Activated CD8-positive, alpha-beta T cell treated with anti-CD3 and anti-CD28 coated beads, Interleukin-2, amount 10 ng/mL, durations not matched to agents 7 days and 5 days (primary cell): ENCODE measurements at regions not wholly inside any gene's neighbourhood (a gene's known extent, or its start where the extent isn't known, plus 50 kb on each side); places are given as distances from the start of the nearest gene placed in this dataset.

Source experiments
- ATAC-seq: fragments of 150-1000 bp; cut with Tn5 transposase; one replicate; pipeline ENCODE4 v1.10.0; 2021; ENCODE audit warnings: moderate library complexity
- CTCF ChIA-PET: fragments of 350-600 bp; sonication (Branson Sonifier 250); formaldehyde crosslinking; loops from one replicate; lab custom pipeline; 2021; ENCODE audit warnings: antibody characterized with exemption; lab: Charles Lee
- POLR2A ChIA-PET: fragments of 350-600 bp; sonication (Branson Sonifier 250); formaldehyde crosslinking; loops from one replicate; lab custom pipeline; 2021; ENCODE audit warnings: antibody characterized with exemption; lab: Charles Lee
- DNase-seq: peaks from one replicate; pipeline ENCODE4 v3.0.0-alpha.2; 2020
- H3K27ac Mint-ChIP-seq: one replicate; pipeline ENCODE4 v1.8.0; 2021; ENCODE audit warnings: mild to moderate bottlenecking, mixed read lengths
- H3K27me3 Mint-ChIP-seq: one replicate; pipeline ENCODE4 v1.8.0; 2021; ENCODE audit warnings: low read depth, mixed read lengths
- H3K36me3 Mint-ChIP-seq: one replicate; pipeline ENCODE4 v1.8.0; 2021; ENCODE audit warnings: low read depth, mixed read lengths
- H3K4me1 Mint-ChIP-seq: one replicate; pipeline ENCODE4 v1.8.0; 2021; ENCODE audit warnings: low read depth, mixed read lengths
- H3K4me3 Mint-ChIP-seq: one replicate; pipeline ENCODE4 v1.8.0; 2021; ENCODE audit warnings: mild to moderate bottlenecking, mixed read lengths
- H3K9me3 Mint-ChIP-seq: one replicate; pipeline ENCODE4 v1.8.0; 2022; ENCODE audit warnings: mixed read lengths; ENCODE audit not compliant: insufficient read depth

- no peaks in the 10 kb centered on the region for H3K27me3 Mint-ChIP-seq
- H3K4me1 Mint-ChIP-seq: no peaks in the 10 kb centered on the region
- POLR2A ChIA-PET: no interaction called here
- CTCF ChIA-PET: no interaction called here
- DNase-seq (no peak), ATAC-seq (no peak)
- H3K27ac Mint-ChIP-seq: no peak overlapping the region
- no peak overlapping the region for H3K4me3 Mint-ChIP-seq
- H3K9me3 Mint-ChIP-seq: no peaks in the 10 kb centered on the region
- H3K36me3 Mint-ChIP-seq: no peaks in the 10 kb centered on the region
Observed at GRCh38 chr21:24112020-24112419, 1495.3 kb downstream of the MRPL39 start.

- no peaks in the 10 kb centered on the region for H3K4me1 Mint-ChIP-seq
- no peak overlapping the region for H3K4me3 Mint-ChIP-seq
- ChIA-PET CTCF (no interaction called here), POLR2A (no interaction called here)
- H3K27me3 Mint-ChIP-seq: no peaks in the 10 kb centered on the region
- no peak for ATAC-seq
- H3K36me3 Mint-ChIP-seq: no peaks in the 10 kb centered on the region
- no peak for DNase-seq
- no peak overlapping the region for H3K27ac Mint-ChIP-seq
- no peaks in the 10 kb centered on the region for H3K9me3 Mint-ChIP-seq
Observed at GRCh38 chr21:24110846-24111245, 1496.4 kb downstream of the MRPL39 start.

- ATAC-seq (no peak), DNase-seq (no peak)
- peaks cover 15% of the 10 kb centered on the region for H3K27me3 Mint-ChIP-seq
- no peaks in the 10 kb centered on the region for H3K36me3 Mint-ChIP-seq
- H3K9me3 Mint-ChIP-seq: no peaks in the 10 kb centered on the region
- no peak overlapping the region for H3K4me3 Mint-ChIP-seq
- H3K27ac Mint-ChIP-seq: no peak overlapping the region
- no peaks in the 10 kb centered on the region for H3K4me1 Mint-ChIP-seq
- CTCF ChIA-PET: no interaction called here
- POLR2A ChIA-PET: no interaction called here
Observed at GRCh38 chr21:24097181-24097580, 1510.1 kb downstream of the MRPL39 start.

GRCh38 chr21:24096651-24097050, 1510.6 kb downstream of the MRPL39 start:
- ChIA-PET CTCF (interaction anchor here (0.6 kb wide), 1 partner anchor 161 kb away, joined by 3 read pairs; no protein-coding TSS in a partner anchor), POLR2A (no interaction called here)
- ATAC-seq (no peak), DNase-seq (no peak)
- Mint-ChIP-seq H3K9me3 (no peaks in the 10 kb centered on the region), H3K4me3 (no peak overlapping the region), H3K27ac (no peak overlapping the region), H3K36me3 (no peaks in the 10 kb centered on the region), H3K27me3 (peaks cover 15% of the 10 kb centered on the region), H3K4me1 (no peaks in the 10 kb centered on the region)

GRCh38 chr21:24093032-24093431, 1514.2 kb downstream of the MRPL39 start:
- no peaks in the 10 kb centered on the region for H3K9me3 Mint-ChIP-seq
- H3K27ac Mint-ChIP-seq: no peak overlapping the region
- no peaks in the 10 kb centered on the region for H3K4me1 Mint-ChIP-seq
- H3K4me3 Mint-ChIP-seq: no peak overlapping the region
- DNase-seq: no peak
- ATAC-seq: no peak
- H3K27me3 Mint-ChIP-seq: peaks cover 7% of the 10 kb centered on the region
- H3K36me3 Mint-ChIP-seq: no peaks in the 10 kb centered on the region
- ChIA-PET CTCF (no interaction called here), POLR2A (no interaction called here)

GRCh38 chr21:24076179-24076578, 1531.1 kb downstream of the MRPL39 start:
- POLR2A ChIA-PET: no interaction called here
- H3K4me1 Mint-ChIP-seq: no peaks in the 10 kb centered on the region
- no peaks in the 10 kb centered on the region for H3K27me3 Mint-ChIP-seq
- CTCF ChIA-PET: interaction anchor here (0.7 to 1.0 kb wide), 2 partner anchors 31 to 108 kb away, joined by 3 read pairs; no protein-coding TSS in a partner anchor
- H3K36me3 Mint-ChIP-seq: no peaks in the 10 kb centered on the region
- no peaks in the 10 kb centered on the region for H3K9me3 Mint-ChIP-seq
- no peak overlapping the region for H3K27ac Mint-ChIP-seq
- no peak overlapping the region for H3K4me3 Mint-ChIP-seq
- DNase-seq: no peak
- no peak for ATAC-seq

- Mint-ChIP-seq H3K4me1 (peaks cover 4% of the 10 kb centered on the region), H3K4me3 (no peak overlapping the region), H3K9me3 (no peaks in the 10 kb centered on the region), H3K36me3 (no peaks in the 10 kb centered on the region), H3K27ac (no peak overlapping the region), H3K27me3 (no peaks in the 10 kb centered on the region)
- ChIA-PET CTCF (no interaction called here), POLR2A (no interaction called here)
- ATAC-seq (no peak), DNase-seq (no peak)
Observed at GRCh38 chr21:24055696-24056095, 1551.6 kb downstream of the MRPL39 start.

- CTCF ChIA-PET: no interaction called here
- no peaks in the 10 kb centered on the region for H3K36me3 Mint-ChIP-seq
- no peaks in the 10 kb centered on the region for H3K27me3 Mint-ChIP-seq
- no peak for DNase-seq
- peaks cover 22% of the 10 kb centered on the region for H3K4me1 Mint-ChIP-seq
- POLR2A ChIA-PET: no interaction called here
- H3K9me3 Mint-ChIP-seq: no peaks in the 10 kb centered on the region
- ATAC-seq: no peak
- no peak overlapping the region for H3K27ac Mint-ChIP-seq
- no peak overlapping the region for H3K4me3 Mint-ChIP-seq
Observed at GRCh38 chr21:24050231-24050630, 1557.0 kb downstream of the MRPL39 start.

- peaks cover 22% of the 10 kb centered on the region for H3K4me1 Mint-ChIP-seq
- H3K27me3 Mint-ChIP-seq: no peaks in the 10 kb centered on the region
- no peaks in the 10 kb centered on the region for H3K9me3 Mint-ChIP-seq
- ChIA-PET POLR2A (no interaction called here), CTCF (interaction anchor here (1.4 to 1.7 kb wide), 2 partner anchors 29 to 78 kb away, joined by 3 to 5 read pairs; no protein-coding TSS in a partner anchor)
- H3K36me3 Mint-ChIP-seq: no peaks in the 10 kb centered on the region
- H3K4me3 Mint-ChIP-seq: peak overlapping the region; percentile 31
- DNase-seq: no peak
- H3K27ac Mint-ChIP-seq: peak overlapping the region; percentile 89
- ATAC-seq: peak; percentile 63
Observed at GRCh38 chr21:24046829-24047443, 1560.3 kb downstream of the MRPL39 start.

- peak; percentile 55 for DNase-seq
- Mint-ChIP-seq H3K9me3 (no peaks in the 10 kb centered on the region), H3K27me3 (no peaks in the 10 kb centered on the region), H3K4me1 (peaks cover 20% of the 10 kb centered on the region), H3K4me3 (no peak overlapping the region), H3K27ac (no peak overlapping the region), H3K36me3 (no peaks in the 10 kb centered on the region)
- ChIA-PET CTCF (interaction anchor here (0.6 to 1.7 kb wide), 9 partner anchors 15 to 376 kb away, joined by 3 to 9 read pairs (median 3); no protein-coding TSS in a partner anchor), POLR2A (no interaction called here)
- no peak for ATAC-seq
Observed at GRCh38 chr21:24045775-24046215, 1561.5 kb downstream of the MRPL39 start.

- CTCF ChIA-PET: interaction anchor here (0.6 to 1.7 kb wide), 9 partner anchors 15 to 376 kb away, joined by 3 to 9 read pairs (median 3); no protein-coding TSS in a partner anchor
- no peak for DNase-seq
- no peaks in the 10 kb centered on the region for H3K36me3 Mint-ChIP-seq
- H3K27me3 Mint-ChIP-seq: no peaks in the 10 kb centered on the region
- H3K9me3 Mint-ChIP-seq: no peaks in the 10 kb centered on the region
- no peak overlapping the region for H3K4me3 Mint-ChIP-seq
- ATAC-seq: no peak
- POLR2A ChIA-PET: no interaction called here
- H3K27ac Mint-ChIP-seq: no peak overlapping the region
- peaks cover 19% of the 10 kb centered on the region for H3K4me1 Mint-ChIP-seq
Observed at GRCh38 chr21:24045373-24045772, 1561.9 kb downstream of the MRPL39 start.

GRCh38 chr21:24042687-24043086, 1564.6 kb downstream of the MRPL39 start:
- H3K9me3 Mint-ChIP-seq: no peaks in the 10 kb centered on the region
- ChIA-PET CTCF (interaction anchor here (1.0 kb wide), 1 partner anchor 185 kb away, joined by 3 read pairs; no protein-coding TSS in a partner anchor), POLR2A (no interaction called here)
- DNase-seq (no peak), ATAC-seq (no peak)
- no peaks in the 10 kb centered on the region for H3K27me3 Mint-ChIP-seq
- no peaks in the 10 kb centered on the region for H3K36me3 Mint-ChIP-seq
- H3K4me1 Mint-ChIP-seq: peaks cover 16% of the 10 kb centered on the region
- no peak overlapping the region for H3K4me3 Mint-ChIP-seq
- H3K27ac Mint-ChIP-seq: no peak overlapping the region
